RWPE2 (cell line): ENCODE measurements at regions not wholly inside any gene's neighbourhood (a gene's known extent, or its start where the extent isn't known, plus 50 kb on each side); places are given as distances from the start of the nearest gene placed in this dataset.

Experiments used
- ATAC-seq: fragments of 200-7000 bp; cut with Tn5 transposase; 3 replicates; pipeline ENCODE4 v1.9.1; 2021; ENCODE audit warnings: low read depth
- DNase-seq: peaks from one replicate; pipeline ENCODE4 v3.0.0-alpha.2; 2020; ENCODE audit warnings: low spot score
- H3K27ac ChIP-seq: fragments of 450-650 bp; 2 replicates; pipeline ENCODE4 v1.5.1; 2017; ENCODE audit warnings: mild to moderate bottlenecking; ENCODE audit not compliant: poor library complexity, severe bottlenecking
- H3K27me3 ChIP-seq: fragments of 250-450 bp; sonication (Bioruptor Pico); 2 replicates; pipeline ENCODE4 v1.5.1; 2021; ENCODE audit warnings: mild to moderate bottlenecking, moderate library complexity; ENCODE audit not compliant: insufficient read depth, poor library complexity, severe bottlenecking
- H3K36me3 ChIP-seq: fragments of 250-450 bp; sonication (Bioruptor Pico); 2 replicates; pipeline ENCODE4 v1.5.1; 2020; ENCODE audit warnings: low read depth, mild to moderate bottlenecking, moderate library complexity
- H3K4me1 ChIP-seq: fragments of 250-450 bp; sonication (Bioruptor Pico); 2 replicates; pipeline ENCODE4 v1.5.1; 2021; ENCODE audit warnings: mild to moderate bottlenecking, moderate library complexity; ENCODE audit not compliant: insufficient read depth, poor library complexity, severe bottlenecking
- H3K4me3 ChIP-seq: fragments of 250-450 bp; sonication (Bioruptor Pico); 2 replicates; pipeline ENCODE4 v1.5.1; 2021; ENCODE audit warnings: mild to moderate bottlenecking, moderate library complexity; ENCODE audit not compliant: severe bottlenecking
- H3K9me3 ChIP-seq: fragments of 250-450 bp; sonication (Bioruptor Pico); 2 replicates; pipeline ENCODE4 v1.5.1; 2021; ENCODE audit warnings: mild to moderate bottlenecking, moderate library complexity; ENCODE audit not compliant: severe bottlenecking
- CTCF ChIP-seq: fragments of 450-650 bp; IDR thresholded peaks from one replicate; pipeline ENCODE4 v1.5.1; 2017; ENCODE audit warnings: mild to moderate bottlenecking, moderate library complexity; ENCODE audit not compliant: poor library complexity, severe bottlenecking

GRCh38 chr18:27713037-27713737, 463.7 kb downstream of the CDH2 start:
- Histone ChIP-seq H3K9me3 (no peaks in the 10 kb centered on the region), H3K27me3 (no peaks in the 10 kb centered on the region), H3K4me3 (no peak overlapping the region), H3K27ac (no peak overlapping the region), H3K4me1 (no peaks in the 10 kb centered on the region), H3K36me3 (no peaks in the 10 kb centered on the region)
- no peak for ATAC-seq
- no peak for DNase-seq
- no peak for TF ChIP-seq CTCF

GRCh38 chr18:27712066-27712465, 464.9 kb downstream of the CDH2 start:
- H3K27ac ChIP-seq = no peak overlapping the region
- H3K9me3 ChIP-seq = no peaks in the 10 kb centered on the region
- ATAC-seq (no peak), DNase-seq (no peak)
- H3K36me3 ChIP-seq = no peaks in the 10 kb centered on the region
- TF ChIP-seq CTCF = no peak
- H3K4me3 ChIP-seq = no peak overlapping the region
- H3K4me1 ChIP-seq = no peaks in the 10 kb centered on the region
- no peaks in the 10 kb centered on the region for H3K27me3 ChIP-seq

GRCh38 chr18:27711382-27711781, 465.5 kb downstream of the CDH2 start:
- DNase-seq (no peak), ATAC-seq (no peak)
- Histone ChIP-seq H3K4me1 (no peaks in the 10 kb centered on the region), H3K27ac (no peak overlapping the region), H3K27me3 (no peaks in the 10 kb centered on the region), H3K36me3 (no peaks in the 10 kb centered on the region), H3K9me3 (no peaks in the 10 kb centered on the region), H3K4me3 (no peak overlapping the region)
- TF ChIP-seq CTCF = no peak

GRCh38 chr18:27709344-27709743, 467.6 kb downstream of the CDH2 start:
- H3K27me3 ChIP-seq = no peaks in the 10 kb centered on the region
- H3K36me3 ChIP-seq = no peaks in the 10 kb centered on the region
- H3K4me1 ChIP-seq = no peaks in the 10 kb centered on the region
- H3K9me3 ChIP-seq = no peaks in the 10 kb centered on the region
- DNase-seq = no peak
- no peak overlapping the region for H3K27ac ChIP-seq
- no peak for TF ChIP-seq CTCF
- H3K4me3 ChIP-seq = no peak overlapping the region
- ATAC-seq = no peak

DNA sequence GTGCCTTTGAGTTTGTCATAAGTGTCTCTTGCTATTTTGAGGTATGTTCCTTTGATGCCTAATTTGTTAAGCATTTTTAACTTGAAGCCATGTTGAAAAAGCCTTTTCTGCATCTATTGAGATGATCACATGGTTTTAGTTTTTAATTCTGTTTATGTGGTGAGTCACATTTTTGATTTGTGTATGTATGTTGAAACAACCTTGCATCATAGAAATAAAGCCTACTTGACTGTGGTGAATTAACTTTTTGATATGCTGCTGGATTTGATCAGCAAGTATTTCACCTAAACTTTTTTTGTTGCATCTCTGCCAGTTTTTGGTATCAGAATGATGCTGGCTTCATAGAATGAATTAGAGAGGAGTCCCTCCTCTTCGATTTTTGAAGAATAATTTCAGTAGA, 469.7 kb downstream of the CDH2 start:
- DNase-seq (no peak), ATAC-seq (no peak)
- H3K36me3 ChIP-seq = no peaks in the 10 kb centered on the region

More for the DNA sequence above, 469.7 kb downstream of the CDH2 start:
- Histone ChIP-seq H3K27me3 (no peaks in the 10 kb centered on the region), H3K4me3 (no peak overlapping the region), H3K27ac (no peak overlapping the region), H3K4me1 (no peaks in the 10 kb centered on the region), H3K9me3 (no peaks in the 10 kb centered on the region)
- TF ChIP-seq CTCF = no peak
